GM21526 (cell line): ENCODE measurements at regions not wholly inside any gene's neighbourhood (a gene's known extent, or its start where the extent isn't known, plus 50 kb on each side); places are given as distances from the start of the nearest gene placed in this dataset.
"Not testable (repeated sequence)": the region's sequence is repeated elsewhere in the genome, so short reads cannot be mapped to it uniquely, and the experiment has no call there.

ENCODE experiments used
- ATAC-seq: cut with Tn5 transposase; IDR thresholded peaks from one replicate; pipeline ENCODE4 v1.9.1; 2021; ENCODE audit warnings: moderate library complexity; ENCODE audit not compliant: unreplicated experiment, low FRiP score

- ATAC-seq = no peak
Observed at GRCh38 chr3:170670504-170670903, 84.6 kb upstream of the SLC7A14 start.

- not testable (repeated sequence) for ATAC-seq
Observed at GRCh38 chr3:170662986-170663385, 77.1 kb upstream of the SLC7A14 start.

DNA sequence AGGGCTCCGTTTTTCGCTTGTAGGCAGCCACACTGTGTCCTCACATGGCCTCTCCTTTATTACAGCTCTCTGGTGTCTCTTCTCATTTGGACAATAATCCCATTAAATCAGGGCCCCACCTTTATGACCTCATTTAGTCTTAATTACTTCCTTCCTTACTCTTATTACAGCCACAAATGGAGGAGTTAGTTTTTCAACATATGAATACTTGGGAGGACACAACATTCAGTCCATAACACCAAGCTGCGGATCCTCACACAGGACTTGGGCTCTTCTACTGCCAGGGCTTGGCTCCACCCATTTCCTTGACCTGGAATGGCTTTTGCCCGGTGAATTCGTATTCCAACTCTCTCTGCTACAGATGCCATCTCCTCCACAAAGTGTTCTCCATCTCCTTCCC is 74.3 kb upstream of the SLC7A14 start:
- ATAC-seq = no peak

DNA sequence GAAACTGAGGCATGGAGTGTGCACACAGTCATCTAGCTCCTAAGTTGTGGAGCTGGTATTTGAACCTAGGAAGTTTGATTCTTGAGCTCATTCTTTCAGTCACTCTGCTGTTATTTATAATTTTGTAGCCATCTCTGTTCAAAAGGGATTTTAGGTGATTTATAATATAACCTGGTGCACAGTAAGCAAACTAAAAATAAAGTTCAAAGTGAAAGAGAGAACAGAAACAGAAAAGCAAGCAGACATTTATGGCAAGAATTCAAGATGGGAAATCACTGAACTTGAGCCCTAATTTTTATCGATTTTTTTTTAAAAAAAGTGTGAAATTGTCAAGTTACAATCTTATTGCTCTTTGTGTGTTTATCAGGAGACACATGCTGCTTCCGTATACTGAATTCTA is 71.4 kb upstream of the SLC7A14 start:
- no peak for ATAC-seq

DNA sequence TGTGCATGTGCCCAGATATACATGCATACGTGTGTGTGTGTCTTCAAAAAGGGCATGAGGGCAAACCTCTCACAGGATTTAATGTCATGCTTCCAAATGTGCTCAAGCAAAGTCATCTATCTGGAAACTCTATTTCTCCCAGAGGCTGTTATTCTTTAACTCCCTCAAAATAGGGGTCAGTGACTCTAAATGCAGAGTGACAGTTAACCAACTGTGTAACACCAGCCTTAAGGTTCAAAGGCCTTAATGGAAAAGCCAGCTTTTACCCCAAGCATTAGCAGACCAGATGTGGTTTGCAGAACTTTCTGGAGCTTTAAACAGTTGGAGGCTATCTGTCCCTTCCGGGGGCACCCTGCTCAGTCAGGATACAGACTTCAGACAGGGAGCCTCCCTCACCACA is 70.4 kb upstream of the SLC7A14 start:
- ATAC-seq = no peak

- no peak for ATAC-seq
Observed at GRCh38 chr3:170653801-170654200, 67.9 kb upstream of the SLC7A14 start.

- ATAC-seq = no peak
Observed at GRCh38 chr3:170651260-170651845, 65.5 kb upstream of the SLC7A14 start.

DNA sequence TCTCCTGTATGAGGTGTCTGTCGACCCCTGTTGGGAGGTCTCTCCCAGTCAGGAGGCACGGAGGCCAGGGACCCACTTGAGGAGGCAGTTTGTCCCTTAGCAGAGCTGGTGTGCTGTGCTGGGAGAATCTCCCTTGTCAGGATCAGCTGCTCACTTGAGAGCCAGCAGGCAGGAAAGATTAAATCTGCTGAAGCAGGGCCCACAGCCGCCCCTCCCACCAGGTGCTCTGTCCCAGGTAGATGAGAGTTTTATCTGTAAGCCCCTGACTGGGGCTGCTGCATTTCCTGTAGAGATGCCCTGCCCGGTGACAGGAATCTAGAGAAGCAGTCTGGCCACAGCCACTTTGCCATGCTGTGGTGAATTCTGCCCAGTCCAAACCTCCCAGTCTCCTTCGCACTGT is 64.7 kb upstream of the SLC7A14 start:
- ATAC-seq = not testable (repeated sequence)

GRCh38 chr3:170644711-170645110 is 58.8 kb upstream of the SLC7A14 start:
- ATAC-seq = no peak

- no peak for ATAC-seq
Observed at GRCh38 chr3:170643831-170644230, 58.0 kb upstream of the SLC7A14 start.

DNA sequence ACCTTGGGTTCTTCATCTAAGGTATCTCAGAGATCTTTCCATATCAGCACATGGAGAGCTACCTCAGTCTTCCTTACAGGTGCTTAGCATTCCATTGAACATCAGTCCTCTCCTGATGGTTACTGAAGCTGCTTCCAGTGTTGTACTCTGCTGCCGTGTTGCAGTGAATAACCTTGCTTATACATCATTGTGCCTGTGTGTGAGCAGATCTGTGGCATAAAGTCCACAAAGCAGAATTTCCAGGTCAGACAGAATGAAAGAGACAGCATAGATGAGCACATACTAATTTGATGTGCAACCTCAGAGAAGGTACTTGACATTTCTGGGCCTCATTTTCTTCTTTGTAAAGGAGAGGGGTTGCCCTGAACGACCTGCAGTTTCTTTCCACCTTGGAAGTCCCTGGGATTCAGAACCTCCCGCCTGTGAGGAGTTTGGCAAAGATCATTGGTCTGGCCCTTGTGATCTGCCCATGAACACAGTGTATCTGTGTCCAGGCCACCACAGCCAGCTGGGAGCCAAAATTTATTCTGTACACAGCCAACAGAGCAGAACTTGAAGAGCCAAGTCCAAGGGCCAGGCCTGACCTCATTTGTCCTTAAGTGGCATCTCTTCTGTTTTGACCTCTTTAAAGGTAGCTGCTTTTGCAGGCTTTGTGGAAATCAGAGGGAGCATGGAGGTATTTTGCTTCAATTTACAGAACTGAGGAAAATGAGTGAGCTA is 57.2 kb upstream of the SLC7A14 start:
- ATAC-seq = no peak

DNA sequence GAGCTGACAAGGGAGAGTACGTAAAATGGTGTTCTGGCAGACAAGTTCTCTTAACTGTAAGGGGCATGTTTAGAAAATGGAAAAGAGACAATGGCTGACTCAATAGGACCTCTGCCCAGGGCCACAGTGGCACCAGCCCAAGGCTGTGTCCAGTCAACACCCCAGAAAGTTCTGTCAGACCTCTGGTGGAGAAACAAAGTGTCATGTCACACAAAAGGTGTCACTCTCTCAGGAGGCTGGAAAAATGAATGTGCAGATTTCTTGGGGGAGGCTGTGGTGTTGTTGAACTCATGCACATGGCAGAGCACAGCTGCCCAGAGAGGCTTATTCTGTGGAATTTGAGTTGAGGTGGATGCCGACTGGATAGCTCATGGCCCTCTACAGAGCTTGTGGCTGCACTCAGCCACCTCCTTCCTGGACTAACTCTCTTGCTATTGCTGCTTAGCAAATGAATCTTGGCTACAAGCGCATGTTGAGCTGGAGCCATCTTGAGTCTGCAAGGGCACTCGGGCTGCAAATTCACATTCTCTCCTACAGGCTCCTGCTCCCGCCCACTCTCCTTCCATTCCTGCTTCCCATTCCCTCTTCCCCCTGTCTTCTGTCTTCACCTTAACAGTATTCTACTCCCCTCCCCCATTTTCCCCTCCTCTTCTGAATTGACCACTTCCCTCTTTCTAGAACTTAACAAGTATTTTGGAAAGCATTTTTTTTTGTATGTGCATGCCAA is 55.8 kb upstream of the SLC7A14 start:
- ATAC-seq = no peak

- ATAC-seq = no peak
Observed at GRCh38 chr3:170640737-170641171, 54.9 kb upstream of the SLC7A14 start.

GRCh38 chr3:170638988-170639387 is 53.1 kb upstream of the SLC7A14 start:
- ATAC-seq = no peak

DNA sequence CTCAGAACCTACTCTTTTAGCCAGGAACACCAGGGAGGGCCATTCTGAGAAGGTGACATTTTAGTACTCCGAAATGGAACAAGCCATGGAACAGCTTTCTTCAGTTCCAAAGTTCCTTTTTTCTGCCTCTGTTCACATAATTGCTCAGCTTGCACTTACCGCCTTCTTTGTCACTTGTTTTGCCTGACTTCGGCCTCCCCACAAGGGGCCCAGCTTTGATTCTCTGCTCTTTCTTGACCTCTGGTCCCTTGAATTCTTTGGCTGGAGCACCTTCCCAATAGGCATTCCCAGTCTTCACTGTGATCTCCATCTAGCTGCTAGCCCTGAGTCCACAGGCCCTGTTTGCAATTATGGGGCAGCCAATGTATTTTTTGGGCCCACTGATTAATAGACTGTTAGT is 51.4 kb upstream of the SLC7A14 start:
- no peak for ATAC-seq

DNA sequence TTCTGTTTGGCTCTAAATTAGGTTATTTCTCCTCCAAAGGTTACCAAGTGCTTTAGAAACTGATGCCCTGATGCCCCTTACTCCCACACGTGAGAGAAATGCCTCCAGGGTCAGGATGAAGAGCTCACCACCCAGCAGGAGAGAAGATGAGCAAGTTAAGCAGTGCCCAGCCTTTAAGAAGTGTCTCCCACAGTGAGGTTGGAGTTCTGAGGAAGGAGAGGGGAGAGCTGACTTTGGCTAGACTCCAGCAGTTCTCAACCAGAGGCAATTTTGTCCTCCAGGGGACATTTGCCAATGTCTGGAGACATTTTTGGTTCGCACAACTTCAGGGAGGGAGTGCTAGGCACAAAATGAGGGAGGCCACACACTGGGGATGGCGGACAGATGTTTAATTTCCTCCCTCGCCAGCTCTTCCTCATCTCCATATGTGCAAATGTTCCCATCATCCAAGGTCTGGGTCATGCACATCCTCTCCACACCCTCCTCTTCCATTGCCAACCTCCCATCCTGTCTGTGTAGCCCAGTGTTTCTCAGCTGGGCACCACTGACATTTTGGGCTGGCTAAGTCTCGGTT is 50.6 kb upstream of the SLC7A14 start:
- ATAC-seq = no peak
